ENCODE measurements at regions not wholly inside any gene's neighbourhood (a gene's known extent, or its start where the extent isn't known, plus 50 kb on each side); places are given as distances from the start of the nearest gene placed in this dataset.

DNA sequence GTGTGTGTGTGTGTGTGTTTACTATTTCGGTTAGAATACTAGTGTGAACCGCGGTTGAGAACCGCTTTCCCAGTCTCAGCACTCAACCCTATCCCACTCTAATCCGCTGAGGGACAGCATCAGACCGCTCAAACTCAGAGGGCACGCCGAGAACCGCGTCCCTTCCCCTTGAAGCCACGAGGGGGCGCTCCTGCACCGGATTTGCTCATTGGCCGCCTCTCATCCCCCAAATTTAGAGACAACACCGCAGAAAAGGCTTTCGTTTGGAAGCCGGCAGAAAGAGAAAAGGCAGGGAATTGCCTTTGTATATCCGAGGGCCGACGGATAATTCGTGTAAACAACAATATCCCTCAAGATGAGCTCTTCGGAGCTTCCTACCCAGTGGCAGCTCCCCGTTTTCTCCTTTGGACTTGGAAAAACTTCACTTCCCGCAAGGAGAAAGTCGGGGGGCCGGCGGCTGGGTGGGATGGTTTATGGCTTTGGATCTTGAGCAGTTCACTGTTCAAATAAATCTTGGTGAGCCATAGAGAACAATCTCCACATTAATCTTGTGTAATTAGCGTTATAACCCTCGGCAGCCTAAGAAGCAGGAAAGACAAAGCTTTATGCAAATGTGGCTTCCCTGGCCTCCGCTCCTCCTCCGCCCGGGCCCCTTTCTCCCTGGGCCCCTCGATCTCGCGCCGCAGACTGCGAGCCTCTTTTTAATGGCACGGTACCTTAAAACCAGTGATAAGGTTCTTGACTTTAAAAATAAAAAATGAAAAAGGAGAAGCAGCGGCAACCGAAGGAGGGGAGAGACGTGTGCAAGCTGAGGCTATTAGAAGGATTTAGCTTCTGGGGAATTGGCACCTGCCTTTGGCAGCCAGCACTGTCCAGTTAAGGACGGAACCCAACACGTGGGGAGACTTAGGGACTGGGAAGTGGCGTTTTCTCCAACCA lies 296.8 kb downstream of the PARP8 start (continued):
- TF ChIP-seq YY1 (tag by site-specific recombination; IDR thresholded peaks at IDR 0.05) (no peak), ZNF394 (tag by site-specific recombination; IDR thresholded peaks at IDR 0.05; ENCODE audit: borderline replicate concordance) (0 out of 2 replicates have a peak, but pooled peaks have one; percentile 19), ZFP3 (tag by site-specific recombination; IDR thresholded peaks at IDR 0.05; ENCODE audit: low read depth) (no peak), ZBTB48 (tag by site-specific recombination; IDR thresholded peaks at IDR 0.05) (0 out of 2 replicates have a peak, but pooled peaks have one; percentile 24), ZNF629 (tag by site-specific recombination; IDR thresholded peaks at IDR 0.05) (0 out of 2 replicates have a peak, but pooled peaks have one; percentile 33), ZBTB10 (tag by site-specific recombination; IDR thresholded peaks at IDR 0.05) (peak; percentile 43; the same call in 1 of the 2 replicates), ZNF518A (tag by site-specific recombination; conservative IDR thresholded peaks at IDR 0.05; ENCODE audit: low read depth) (no peak; the same call in 1 of the 2 replicates), GFI1B (tag by site-specific recombination; IDR thresholded peaks at IDR 0.05) (no peak), ZSCAN4 (tag by site-specific recombination; IDR thresholded peaks at IDR 0.05) (peak; percentile 22; the same call in 1 of the 2 replicates), PRDM1 (tag by site-specific recombination; IDR thresholded peaks at IDR 0.05) (peak; percentile 95), IKZF3 (tag by site-specific recombination; IDR thresholded peaks at IDR 0.05) (peak; percentile 65; the same call in 1 of the 2 replicates), EGR2 (tag by site-specific recombination; IDR thresholded peaks at IDR 0.05; ENCODE audit: low read depth) (no peak)
- TF ChIP-seq, protein P1, sequence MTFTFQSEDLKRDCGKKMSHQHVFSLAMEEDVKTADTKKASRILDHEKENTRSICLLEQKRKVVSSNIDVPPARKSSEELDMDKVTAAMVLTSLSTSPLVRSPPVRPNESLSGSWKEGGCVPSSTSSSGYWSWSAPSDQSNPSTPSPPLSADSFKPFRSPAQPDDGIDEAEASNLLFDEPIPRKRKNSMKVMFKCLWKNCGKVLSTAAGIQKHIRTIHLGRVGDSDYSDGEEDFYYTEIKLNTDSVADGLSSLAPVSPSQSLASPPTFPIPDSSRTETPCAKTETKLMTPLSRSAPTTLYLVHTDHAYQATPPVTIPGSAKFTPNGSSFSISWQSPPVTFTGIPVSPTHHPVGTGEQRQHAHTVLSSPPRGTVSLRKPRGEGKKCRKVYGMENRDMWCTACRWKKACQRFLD (tag by site-specific recombination; IDR thresholded peaks at IDR 0.05): no peak
- TF ChIP-seq, protein P2, sequence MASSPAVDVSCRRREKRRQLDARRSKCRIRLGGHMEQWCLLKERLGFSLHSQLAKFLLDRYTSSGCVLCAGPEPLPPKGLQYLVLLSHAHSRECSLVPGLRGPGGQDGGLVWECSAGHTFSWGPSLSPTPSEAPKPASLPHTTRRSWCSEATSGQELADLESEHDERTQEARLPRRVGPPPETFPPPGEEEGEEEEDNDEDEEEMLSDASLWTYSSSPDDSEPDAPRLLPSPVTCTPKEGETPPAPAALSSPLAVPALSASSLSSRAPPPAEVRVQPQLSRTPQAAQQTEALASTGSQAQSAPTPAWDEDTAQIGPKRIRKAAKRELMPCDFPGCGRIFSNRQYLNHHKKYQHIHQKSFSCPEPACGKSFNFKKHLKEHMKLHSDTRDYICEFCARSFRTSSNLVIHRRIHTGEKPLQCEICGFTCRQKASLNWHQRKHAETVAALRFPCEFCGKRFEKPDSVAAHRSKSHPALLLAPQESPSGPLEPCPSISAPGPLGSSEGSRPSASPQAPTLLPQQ (tag by site-specific recombination; IDR thresholded peaks at IDR 0.05): 0 out of 2 replicates have a peak, but pooled peaks have one; percentile 24
